Osteocyte (in vitro differentiated cells): ENCODE measurements at regions not wholly inside any gene's neighbourhood (a gene's known extent, or its start where the extent isn't known, plus 50 kb on each side); places are given as distances from the start of the nearest gene placed in this dataset.

ENCODE experiments used
- DNase-seq: peaks from one replicate; pipeline ENCODE4 v3.0.0; 2021; ENCODE audit warnings: mixed read lengths; ENCODE audit not compliant: unreplicated experiment; ENCODE audit errors: extremely low spot score
- H3K27ac Mint-ChIP-seq: one replicate; pipeline ENCODE4 v1.8.0; 2021; ENCODE audit warnings: mild to moderate bottlenecking, mixed read lengths; ENCODE audit not compliant: unreplicated experiment
- H3K27me3 Mint-ChIP-seq: one replicate; pipeline ENCODE4 v1.8.0; 2021; ENCODE audit warnings: mixed read lengths; ENCODE audit not compliant: unreplicated experiment
- H3K36me3 Mint-ChIP-seq: one replicate; pipeline ENCODE4 v1.8.0; 2021; ENCODE audit warnings: mixed read lengths; ENCODE audit not compliant: unreplicated experiment
- H3K4me1 Mint-ChIP-seq: one replicate; pipeline ENCODE4 v1.8.0; 2021; ENCODE audit warnings: mixed read lengths; ENCODE audit not compliant: unreplicated experiment
- H3K4me3 Mint-ChIP-seq: one replicate; pipeline ENCODE4 v1.8.0; 2021; ENCODE audit warnings: mild to moderate bottlenecking, moderate library complexity, mixed read lengths; ENCODE audit not compliant: unreplicated experiment
- H3K9me3 Mint-ChIP-seq: one replicate; pipeline ENCODE4 v1.8.0; 2021; ENCODE audit warnings: mixed read lengths; ENCODE audit not compliant: unreplicated experiment
- CTCF ChIP-seq: fragments of 200-600 bp; sonication (generic); IDR thresholded peaks from 2 replicates; pipeline ENCODE4 v1.5.0; 2021; ENCODE audit warnings: antibody characterized with exemption, mild to moderate bottlenecking, moderate library complexity

- H3K27me3 Mint-ChIP-seq, result no peaks in the 10 kb centered on the region
- H3K9me3 Mint-ChIP-seq, result no peaks in the 10 kb centered on the region
- H3K4me3 Mint-ChIP-seq, result no peak overlapping the region
- H3K4me1 Mint-ChIP-seq, result no peaks in the 10 kb centered on the region
- no peak overlapping the region for H3K27ac Mint-ChIP-seq
- DNase-seq, result no peak
- no peak for TF ChIP-seq CTCF
- no peaks in the 10 kb centered on the region for H3K36me3 Mint-ChIP-seq
Observed at GRCh38 chr6:120622127-120622631, 712.1 kb downstream of the TBC1D32 start.

- no peaks in the 10 kb centered on the region for H3K27me3 Mint-ChIP-seq
- no peaks in the 10 kb centered on the region for H3K4me1 Mint-ChIP-seq
- TF ChIP-seq CTCF, result no peak
- DNase-seq, result no peak
- no peak overlapping the region for H3K27ac Mint-ChIP-seq
- H3K4me3 Mint-ChIP-seq, result no peak overlapping the region
- H3K9me3 Mint-ChIP-seq, result no peaks in the 10 kb centered on the region
- H3K36me3 Mint-ChIP-seq, result no peaks in the 10 kb centered on the region
Observed at GRCh38 chr6:120620900-120621299, 713.4 kb downstream of the TBC1D32 start.

- Mint-ChIP-seq H3K4me3 (no peak overlapping the region), H3K4me1 (no peaks in the 10 kb centered on the region), H3K36me3 (no peaks in the 10 kb centered on the region), H3K27me3 (no peaks in the 10 kb centered on the region), H3K9me3 (no peaks in the 10 kb centered on the region), H3K27ac (no peak overlapping the region)
- TF ChIP-seq CTCF, result no peak
- DNase-seq, result no peak
Observed at GRCh38 chr6:120615238-120615637, 719.0 kb downstream of the TBC1D32 start.

- Mint-ChIP-seq H3K4me1 (no peaks in the 10 kb centered on the region), H3K9me3 (no peaks in the 10 kb centered on the region), H3K27me3 (no peaks in the 10 kb centered on the region), H3K36me3 (no peaks in the 10 kb centered on the region), H3K4me3 (no peak overlapping the region), H3K27ac (no peak overlapping the region)
- no peak for TF ChIP-seq CTCF
- DNase-seq, result no peak
Observed at GRCh38 chr6:120614723-120615122, 719.6 kb downstream of the TBC1D32 start.

- DNase-seq, result no peak
- no peaks in the 10 kb centered on the region for H3K36me3 Mint-ChIP-seq
- H3K4me1 Mint-ChIP-seq, result no peaks in the 10 kb centered on the region
- no peaks in the 10 kb centered on the region for H3K27me3 Mint-ChIP-seq
- H3K4me3 Mint-ChIP-seq, result no peak overlapping the region
- TF ChIP-seq CTCF, result no peak
- no peak overlapping the region for H3K27ac Mint-ChIP-seq
- H3K9me3 Mint-ChIP-seq, result no peaks in the 10 kb centered on the region
Observed at GRCh38 chr6:120608826-120609225, 725.5 kb downstream of the TBC1D32 start.
